MG63 (cell line): ENCODE measurements at regions not wholly inside any gene's neighbourhood (a gene's known extent, or its start where the extent isn't known, plus 50 kb on each side); places are given as distances from the start of the nearest gene placed in this dataset.

Experiments
- DNase-seq: peaks from one replicate; pipeline ENCODE4 v3.0.0-alpha.2; 2020
- H3K27me3 ChIP-seq: fragments of 250-450 bp; sonication (Bioruptor Pico); 2 replicates; pipeline ENCODE4 v1.5.1; 2020; ENCODE audit warnings: mild to moderate bottlenecking, moderate library complexity
- H3K36me3 ChIP-seq: fragments of 250-450 bp; sonication (Bioruptor Pico); 2 replicates; pipeline ENCODE4 v1.5.1; 2020; ENCODE audit warnings: mild to moderate bottlenecking, moderate library complexity
- H3K4me3 ChIP-seq: fragments of 250-450 bp; sonication (Bioruptor Pico); 2 replicates; pipeline ENCODE4 v1.5.1; 2020; ENCODE audit warnings: mild to moderate bottlenecking, moderate library complexity
- H3K9me3 ChIP-seq: fragments of 250-450 bp; sonication (Bioruptor Pico); 2 replicates; pipeline ENCODE4 v1.5.1; 2020; ENCODE audit warnings: mild to moderate bottlenecking, moderate library complexity

DNA sequence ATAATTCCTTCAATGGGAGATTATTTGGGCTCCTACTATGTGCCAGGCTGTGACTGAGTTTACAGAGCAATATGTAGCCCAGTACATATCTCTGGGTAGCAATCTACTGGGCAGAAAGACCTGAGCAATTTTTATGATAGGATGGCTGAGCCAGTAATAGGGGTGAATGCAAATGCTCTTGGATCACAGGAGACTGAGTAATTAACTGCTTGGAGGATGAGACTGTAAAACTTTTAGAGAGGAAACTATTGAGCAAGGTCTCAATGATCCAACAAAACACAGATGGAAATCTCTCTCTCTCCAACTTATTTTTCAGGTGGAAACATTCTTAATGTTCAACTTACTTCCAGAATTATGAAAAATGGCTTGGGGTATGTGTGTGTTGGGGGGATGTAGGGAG, 402.2 kb downstream of the AEBP2 start:
- H3K9me3 ChIP-seq, result no peaks in the 10 kb centered on the region
- H3K27me3 ChIP-seq, result no peaks in the 10 kb centered on the region
- H3K36me3 ChIP-seq, result no peaks in the 10 kb centered on the region
- DNase-seq, result no peak
- H3K4me3 ChIP-seq, result no peak overlapping the region

- H3K9me3 ChIP-seq, result no peaks in the 10 kb centered on the region
- H3K36me3 ChIP-seq, result no peaks in the 10 kb centered on the region
- H3K4me3 ChIP-seq, result no peak overlapping the region
- no peaks in the 10 kb centered on the region for H3K27me3 ChIP-seq
- DNase-seq, result no peak
Observed at GRCh38 chr12:19842116-19842515, 402.8 kb downstream of the AEBP2 start.

GRCh38 chr12:19844224-19844623, 404.9 kb downstream of the AEBP2 start:
- no peaks in the 10 kb centered on the region for H3K27me3 ChIP-seq
- no peak overlapping the region for H3K4me3 ChIP-seq
- DNase-seq, result no peak
- H3K36me3 ChIP-seq, result no peaks in the 10 kb centered on the region
- no peaks in the 10 kb centered on the region for H3K9me3 ChIP-seq

- Histone ChIP-seq H3K4me3 (no peak overlapping the region), H3K36me3 (no peaks in the 10 kb centered on the region), H3K27me3 (no peaks in the 10 kb centered on the region), H3K9me3 (no peaks in the 10 kb centered on the region)
- no peak for DNase-seq
Observed at GRCh38 chr12:19846574-19846973, 407.3 kb downstream of the AEBP2 start.

DNA sequence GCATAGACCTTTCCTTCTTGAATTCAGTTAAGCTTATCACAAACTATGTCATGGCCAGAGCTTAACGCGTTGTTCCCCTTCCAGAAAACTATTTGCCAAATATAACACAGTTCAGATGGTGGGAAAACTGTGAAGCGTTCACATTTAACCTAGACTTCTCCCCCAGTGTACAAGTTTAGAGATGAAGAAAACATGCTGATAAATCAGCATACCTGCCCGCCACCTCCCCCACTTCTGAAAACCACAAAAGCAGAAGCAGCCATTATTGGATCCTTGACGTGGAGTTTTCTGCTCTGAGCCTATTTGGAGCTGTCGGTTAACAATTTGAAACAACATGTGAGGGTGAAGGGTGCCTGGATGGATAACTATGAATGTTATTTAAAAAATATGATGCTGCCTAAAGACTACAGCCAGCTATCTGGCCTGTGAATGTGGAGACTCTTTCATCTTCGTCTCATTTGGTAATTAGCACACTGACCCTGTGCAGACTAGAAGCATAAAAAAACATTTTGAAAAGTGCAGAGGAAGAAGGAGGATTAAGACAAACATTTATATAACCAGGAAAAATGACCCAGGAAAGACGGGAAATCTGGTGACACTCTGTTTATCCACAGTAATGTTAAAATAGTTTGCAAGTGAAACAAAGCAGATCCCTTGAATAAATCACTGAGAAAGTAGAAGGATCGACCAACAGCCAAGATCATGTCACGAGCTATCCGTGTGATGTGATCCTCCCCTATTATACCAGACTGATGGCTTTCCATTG, 408.2 kb downstream of the AEBP2 start:
- no peaks in the 10 kb centered on the region for H3K36me3 ChIP-seq
- no peak overlapping the region for H3K4me3 ChIP-seq
- DNase-seq, result no peak
- no peaks in the 10 kb centered on the region for H3K27me3 ChIP-seq
- H3K9me3 ChIP-seq, result no peaks in the 10 kb centered on the region

DNA sequence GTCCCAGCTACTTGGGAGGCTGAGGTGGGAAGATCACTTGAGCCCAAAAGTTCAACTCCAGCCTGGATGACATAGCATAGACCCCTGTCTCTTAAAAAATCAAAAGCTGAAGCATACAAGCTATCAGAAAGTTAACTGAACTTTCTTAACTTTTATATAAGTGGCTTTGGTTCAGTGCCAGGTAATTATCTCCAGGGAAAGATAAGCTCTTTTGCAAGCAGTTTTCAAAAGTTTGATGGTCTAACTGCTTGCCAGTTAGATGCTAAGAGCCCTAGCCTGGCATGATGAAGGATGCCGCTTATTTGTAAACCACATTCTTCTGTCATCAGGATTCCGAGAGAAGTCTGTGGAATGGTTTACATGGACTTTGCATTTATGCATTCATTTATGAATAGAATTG, 409.1 kb downstream of the AEBP2 start:
- no peak for DNase-seq
- H3K9me3 ChIP-seq, result no peaks in the 10 kb centered on the region
- no peaks in the 10 kb centered on the region for H3K27me3 ChIP-seq
- no peak overlapping the region for H3K4me3 ChIP-seq
- no peaks in the 10 kb centered on the region for H3K36me3 ChIP-seq

DNA sequence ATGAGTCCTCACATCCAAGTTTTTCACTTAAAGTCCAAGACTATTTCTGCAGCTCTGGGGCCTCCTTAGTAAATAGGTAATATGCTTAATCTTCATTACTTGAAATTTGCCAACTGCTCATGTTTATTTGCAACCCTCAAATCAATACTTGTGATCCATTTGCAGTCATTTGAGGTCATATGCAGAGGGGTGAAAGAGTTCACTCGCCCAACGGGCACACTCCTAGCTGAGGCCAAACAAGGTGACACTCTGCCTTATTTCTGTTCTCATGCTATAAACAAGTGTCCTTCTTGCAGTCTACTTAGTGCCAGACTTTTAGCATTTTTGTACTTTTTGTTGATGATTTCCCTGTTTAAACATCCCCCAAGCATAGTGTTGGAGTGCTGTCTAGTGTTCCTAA, 409.9 kb downstream of the AEBP2 start:
- no peaks in the 10 kb centered on the region for H3K36me3 ChIP-seq
- H3K4me3 ChIP-seq, result no peak overlapping the region
- H3K9me3 ChIP-seq, result no peaks in the 10 kb centered on the region
- DNase-seq, result no peak
- H3K27me3 ChIP-seq, result no peaks in the 10 kb centered on the region

- H3K9me3 ChIP-seq, result no peaks in the 10 kb centered on the region
- H3K4me3 ChIP-seq, result no peak overlapping the region
- no peak for DNase-seq
- H3K36me3 ChIP-seq, result no peaks in the 10 kb centered on the region
- no peaks in the 10 kb centered on the region for H3K27me3 ChIP-seq
Observed at GRCh38 chr12:19850346-19851065, 411.2 kb downstream of the AEBP2 start.

DNA sequence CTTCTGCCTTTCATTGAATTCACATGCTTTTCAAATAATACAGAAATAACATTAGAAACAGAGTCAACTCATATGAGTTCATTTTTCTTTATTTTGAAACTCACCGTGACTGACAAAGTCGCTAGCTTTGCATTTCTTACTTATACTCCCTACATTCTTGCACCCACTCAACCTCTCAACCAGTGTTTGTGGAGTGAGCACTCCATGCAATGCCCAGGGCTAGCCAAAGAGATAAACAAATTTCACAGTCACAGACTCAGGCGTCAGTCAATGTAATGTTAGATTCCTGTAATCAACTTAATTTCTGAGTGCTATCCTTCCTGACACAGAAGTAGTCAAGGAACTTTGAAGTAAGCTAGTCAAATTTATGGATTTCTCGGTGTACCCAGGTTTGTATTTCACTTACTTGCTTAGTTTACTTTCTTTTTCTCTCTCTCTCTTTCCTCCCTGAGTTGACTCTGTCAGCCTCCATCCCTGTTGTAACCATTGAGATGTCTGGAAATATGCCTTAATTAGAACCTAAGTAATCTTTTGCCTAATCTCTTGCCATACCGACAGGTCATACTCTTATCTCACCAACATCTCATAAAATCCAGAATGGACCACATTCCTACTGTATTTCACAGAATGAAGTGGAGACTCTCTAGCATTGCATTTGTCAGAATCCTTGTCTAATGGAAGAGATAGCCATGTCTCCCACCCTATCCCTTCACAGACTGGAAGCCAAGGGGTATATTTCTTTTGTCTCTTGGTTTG, 413.0 kb downstream of the AEBP2 start:
- DNase-seq, result no peak
- Histone ChIP-seq H3K36me3 (no peaks in the 10 kb centered on the region), H3K4me3 (no peak overlapping the region), H3K9me3 (no peaks in the 10 kb centered on the region), H3K27me3 (no peaks in the 10 kb centered on the region)

DNA sequence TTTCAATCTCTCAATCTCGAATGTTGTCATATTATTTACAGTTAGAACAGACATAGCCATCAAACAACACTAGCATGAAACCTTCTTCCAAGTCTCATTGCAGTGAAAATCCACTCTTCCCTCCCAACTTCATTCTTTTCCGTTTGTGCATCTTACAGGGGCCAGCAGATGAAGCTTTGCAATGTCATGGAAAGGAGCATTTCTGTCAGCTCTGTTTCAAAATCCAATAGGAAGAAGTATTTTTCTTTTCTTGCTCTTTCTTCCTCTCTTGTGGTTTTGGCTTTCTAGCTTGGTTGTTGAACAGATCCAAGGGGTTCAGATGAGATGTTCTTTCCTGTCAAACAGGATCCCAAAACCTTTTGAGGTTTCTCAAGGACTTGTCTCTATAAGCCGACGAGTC, 416.6 kb downstream of the AEBP2 start:
- H3K9me3 ChIP-seq, result peaks cover 3% of the 10 kb centered on the region; the same call in 1 of the 2 replicates
- no peaks in the 10 kb centered on the region for H3K36me3 ChIP-seq
- H3K27me3 ChIP-seq, result no peaks in the 10 kb centered on the region
- DNase-seq, result no peak
- H3K4me3 ChIP-seq, result no peak overlapping the region

DNA sequence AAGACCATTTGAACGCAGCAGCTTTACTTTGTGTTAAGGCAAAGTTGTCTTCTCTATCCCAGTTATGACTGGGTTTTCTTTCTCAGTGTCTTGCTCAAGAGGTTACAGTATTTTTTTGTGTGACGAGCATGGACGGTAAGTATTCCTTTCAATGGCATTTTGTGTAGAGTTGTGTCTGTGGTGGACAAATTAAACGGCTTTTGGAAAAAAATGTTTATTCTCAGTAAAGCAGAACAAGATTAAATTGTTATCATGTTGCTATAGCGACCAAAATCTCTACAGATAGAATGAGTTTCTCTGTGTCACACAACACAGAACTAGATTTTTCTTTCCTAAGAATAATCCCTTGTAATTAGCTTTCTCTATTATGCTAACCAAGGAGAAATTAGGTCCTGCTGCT, 417.1 kb downstream of the AEBP2 start:
- Histone ChIP-seq H3K9me3 (peaks cover 3% of the 10 kb centered on the region; the same call in 1 of the 2 replicates), H3K4me3 (no peak overlapping the region)
- DNase-seq, result no peak

GRCh38 chr12:19857204-19857603, 417.9 kb downstream of the AEBP2 start:
- H3K36me3 ChIP-seq, result no peaks in the 10 kb centered on the region
- H3K27me3 ChIP-seq, result no peaks in the 10 kb centered on the region
- DNase-seq, result no peak
- H3K9me3 ChIP-seq, result peaks cover 3% of the 10 kb centered on the region; the same call in 1 of the 2 replicates
- H3K4me3 ChIP-seq, result no peak overlapping the region

More for the DNA sequence above, 417.1 kb downstream of the AEBP2 start:
- Histone ChIP-seq H3K27me3 (no peaks in the 10 kb centered on the region), H3K36me3 (no peaks in the 10 kb centered on the region)

- Histone ChIP-seq H3K4me3 (no peak overlapping the region), H3K27me3 (no peaks in the 10 kb centered on the region), H3K9me3 (no peaks in the 10 kb centered on the region), H3K36me3 (no peaks in the 10 kb centered on the region)
- DNase-seq, result no peak
Observed at GRCh38 chr12:19867151-19867550, 427.9 kb downstream of the AEBP2 start.

DNA sequence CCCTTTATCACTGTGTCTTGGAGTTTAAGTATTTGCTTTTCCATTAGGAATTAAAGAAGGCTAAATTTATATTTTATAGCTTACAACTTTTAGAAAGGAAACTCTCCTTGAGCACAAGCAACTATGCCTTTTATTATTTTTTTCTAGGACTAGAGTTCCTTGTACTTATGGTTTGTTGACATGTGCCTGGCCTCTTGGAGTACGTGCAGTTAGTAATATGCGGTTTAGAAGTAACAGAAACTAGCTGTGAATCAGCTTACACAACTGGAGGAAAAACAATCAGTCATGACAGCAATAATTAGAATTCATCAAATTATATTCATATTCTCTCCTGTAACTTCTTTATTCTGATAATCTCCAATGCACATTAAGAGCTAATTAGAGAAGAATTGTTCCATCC, 428.7 kb downstream of the AEBP2 start:
- Histone ChIP-seq H3K27me3 (no peaks in the 10 kb centered on the region), H3K36me3 (no peaks in the 10 kb centered on the region), H3K4me3 (no peak overlapping the region), H3K9me3 (no peaks in the 10 kb centered on the region)
- no peak for DNase-seq

- Histone ChIP-seq H3K27me3 (no peaks in the 10 kb centered on the region), H3K9me3 (no peaks in the 10 kb centered on the region), H3K4me3 (no peak overlapping the region), H3K36me3 (no peaks in the 10 kb centered on the region)
- no peak for DNase-seq
Observed at GRCh38 chr12:19869413-19869812, 430.1 kb downstream of the AEBP2 start.

DNA sequence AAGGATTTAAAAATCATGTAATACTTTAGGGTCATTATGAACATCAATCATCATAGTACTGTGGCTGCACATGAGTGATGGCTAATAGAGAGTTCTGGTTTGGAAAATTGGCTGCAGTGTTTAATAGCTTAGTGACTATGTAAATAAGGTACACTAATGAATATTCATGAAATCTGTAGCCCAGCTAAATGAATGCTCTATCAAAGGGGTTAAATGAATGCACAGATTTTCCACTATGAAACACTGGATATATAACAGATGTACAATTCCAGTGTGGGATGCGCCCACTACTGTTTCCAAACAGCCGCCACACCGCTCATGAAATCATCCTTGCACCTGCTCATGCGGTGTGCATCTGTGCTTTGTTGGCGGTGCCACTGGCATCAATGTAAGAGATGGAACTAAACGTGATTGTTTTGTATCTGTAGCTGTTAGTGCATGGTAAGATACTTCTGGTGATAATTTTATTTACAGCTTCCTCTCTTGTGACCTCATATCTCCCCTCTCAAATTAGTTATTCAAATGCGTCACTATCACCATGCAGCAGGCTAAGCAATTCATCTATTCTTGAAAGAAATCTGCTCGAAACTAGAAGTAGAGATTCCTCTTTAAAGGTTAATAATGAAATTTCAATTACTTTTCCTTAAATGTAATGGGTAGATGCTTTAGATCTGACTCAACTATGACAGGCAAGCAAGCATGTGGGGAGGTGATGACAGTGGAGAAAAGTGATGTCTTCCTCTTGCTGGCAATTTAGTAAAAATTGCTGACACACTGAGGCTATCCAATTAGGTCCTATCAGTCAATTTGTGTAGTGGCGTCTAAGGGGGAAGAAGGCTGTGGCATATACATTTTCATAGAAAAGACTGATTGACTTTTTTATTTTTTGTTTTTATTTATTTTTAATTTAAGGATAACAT, 433.6 kb downstream of the AEBP2 start:
- no peak overlapping the region for H3K4me3 ChIP-seq
- H3K36me3 ChIP-seq, result no peaks in the 10 kb centered on the region
- no peaks in the 10 kb centered on the region for H3K9me3 ChIP-seq
- DNase-seq, result no peak
- H3K27me3 ChIP-seq, result no peaks in the 10 kb centered on the region
